Fibroblast of pulmonary artery (primary cell): ENCODE measurements at regions not wholly inside any gene's neighbourhood (a gene's known extent, or its start where the extent isn't known, plus 50 kb on each side); places are given as distances from the start of the nearest gene placed in this dataset.

Experiments
- DNase-seq: peaks from one replicate; pipeline ENCODE4 v3.0.0-alpha.2; 2010; ENCODE audit warnings: low read depth
- H3K4me3 ChIP-seq: replicated peaks from 2 replicates; pipeline ENCODE4 v1.5.1; 2011; ENCODE audit warnings: low read depth, mild to moderate bottlenecking, control low read depth, low read length, moderate library complexity
- TF ChIP-seq, protein P1 (sequence below): IDR thresholded peaks from 2 replicates; pipeline ENCODE4 v1.5.1; 2011; ENCODE audit warnings: mild to moderate bottlenecking, control low read depth, low read length, inconsistent platforms; ENCODE audit errors: missing control alignments

DNA sequence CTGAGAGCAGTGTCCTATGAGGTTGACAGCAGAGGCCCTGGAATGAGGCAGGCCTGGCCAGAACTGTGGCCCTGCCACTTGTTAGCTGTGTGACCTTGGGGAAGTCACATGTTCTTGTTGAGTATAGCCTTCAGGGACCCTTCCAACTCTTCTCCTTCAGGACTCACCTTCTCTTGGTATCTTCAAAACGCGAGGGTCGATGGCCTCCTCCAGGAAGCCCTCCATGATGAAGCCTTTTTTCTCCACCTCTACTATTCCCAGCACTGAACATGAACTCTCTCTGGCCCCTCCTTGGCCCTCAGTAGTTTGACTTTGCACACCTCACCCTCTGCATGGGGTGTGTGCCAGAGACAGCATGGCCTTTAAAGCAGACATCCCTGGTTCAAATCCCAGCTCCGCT lies 195.1 kb upstream of the LINGO1 start:
- no peak for DNase-seq
- TF ChIP-seq, protein P1, sequence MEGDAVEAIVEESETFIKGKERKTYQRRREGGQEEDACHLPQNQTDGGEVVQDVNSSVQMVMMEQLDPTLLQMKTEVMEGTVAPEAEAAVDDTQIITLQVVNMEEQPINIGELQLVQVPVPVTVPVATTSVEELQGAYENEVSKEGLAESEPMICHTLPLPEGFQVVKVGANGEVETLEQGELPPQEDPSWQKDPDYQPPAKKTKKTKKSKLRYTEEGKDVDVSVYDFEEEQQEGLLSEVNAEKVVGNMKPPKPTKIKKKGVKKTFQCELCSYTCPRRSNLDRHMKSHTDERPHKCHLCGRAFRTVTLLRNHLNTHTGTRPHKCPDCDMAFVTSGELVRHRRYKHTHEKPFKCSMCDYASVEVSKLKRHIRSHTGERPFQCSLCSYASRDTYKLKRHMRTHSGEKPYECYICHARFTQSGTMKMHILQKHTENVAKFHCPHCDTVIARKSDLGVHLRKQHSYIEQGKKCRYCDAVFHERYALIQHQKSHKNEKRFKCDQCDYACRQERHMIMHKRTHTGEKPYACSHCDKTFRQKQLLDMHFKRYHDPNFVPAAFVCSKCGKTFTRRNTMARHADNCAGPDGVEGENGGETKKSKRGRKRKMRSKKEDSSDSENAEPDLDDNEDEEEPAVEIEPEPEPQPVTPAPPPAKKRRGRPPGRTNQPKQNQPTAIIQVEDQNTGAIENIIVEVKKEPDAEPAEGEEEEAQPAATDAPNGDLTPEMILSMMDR, result no peak
- no peak overlapping the region for H3K4me3 ChIP-seq

DNA sequence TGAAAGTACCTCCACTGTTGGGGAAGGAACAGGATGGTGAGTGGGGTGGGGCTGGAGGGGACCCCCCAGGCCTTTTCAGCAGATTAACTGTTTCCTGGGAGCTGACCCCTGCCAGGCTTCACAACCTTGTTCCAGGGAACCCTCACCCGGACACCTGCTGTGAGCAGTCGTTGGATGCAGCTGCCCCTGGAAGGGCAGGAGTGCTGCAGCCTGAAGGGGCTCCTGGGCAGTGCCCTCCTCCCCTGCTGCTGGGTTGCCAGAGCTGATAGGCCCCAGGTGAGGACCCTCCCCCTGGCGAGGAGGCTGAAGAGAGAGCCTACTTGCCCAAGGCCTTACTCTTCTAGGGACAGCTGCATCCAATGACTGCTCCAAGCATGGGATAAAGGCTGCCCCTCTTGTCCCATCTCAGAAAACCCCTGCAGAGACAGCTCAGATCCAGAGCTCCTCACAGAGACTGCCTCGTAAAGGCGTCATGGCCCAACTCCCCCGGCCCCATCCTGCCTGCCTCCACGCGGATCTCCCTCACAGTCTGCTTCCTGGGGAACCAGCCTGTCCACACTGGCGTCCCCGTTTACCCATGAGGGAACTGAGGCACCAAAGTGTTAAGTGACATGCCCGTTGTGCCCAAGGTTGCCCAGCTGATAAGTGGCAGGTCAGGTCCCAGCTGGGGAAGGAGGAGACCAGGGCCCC lies 193.4 kb upstream of the LINGO1 start:
- DNase-seq, result no peak
- no peak overlapping the region for H3K4me3 ChIP-seq
- TF ChIP-seq, protein P1, result no peak

- TF ChIP-seq, protein P1, result no peak
- no peak for DNase-seq
- H3K4me3 ChIP-seq, result no peak overlapping the region
These were observed 192.8 kb upstream of the LINGO1 start for GRCh38 chr15:77825546-77825945.

DNA sequence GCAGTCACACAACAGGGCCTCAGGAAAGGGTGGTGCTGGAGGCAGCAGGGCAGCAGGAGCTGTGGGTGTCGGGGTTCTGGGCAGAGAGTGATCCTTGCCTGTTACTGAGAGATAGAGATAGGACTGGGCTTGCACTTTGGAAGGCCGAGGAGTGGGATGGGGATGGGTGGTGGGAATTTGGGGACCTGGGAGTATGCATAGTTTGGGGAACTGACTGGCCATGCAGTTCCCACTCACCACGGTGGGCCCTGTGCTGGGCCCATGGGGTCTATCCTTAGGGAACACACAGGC lies 192.5 kb upstream of the LINGO1 start:
- DNase-seq, result no peak
- TF ChIP-seq, protein P1, result no peak
- no peak overlapping the region for H3K4me3 ChIP-seq

DNA sequence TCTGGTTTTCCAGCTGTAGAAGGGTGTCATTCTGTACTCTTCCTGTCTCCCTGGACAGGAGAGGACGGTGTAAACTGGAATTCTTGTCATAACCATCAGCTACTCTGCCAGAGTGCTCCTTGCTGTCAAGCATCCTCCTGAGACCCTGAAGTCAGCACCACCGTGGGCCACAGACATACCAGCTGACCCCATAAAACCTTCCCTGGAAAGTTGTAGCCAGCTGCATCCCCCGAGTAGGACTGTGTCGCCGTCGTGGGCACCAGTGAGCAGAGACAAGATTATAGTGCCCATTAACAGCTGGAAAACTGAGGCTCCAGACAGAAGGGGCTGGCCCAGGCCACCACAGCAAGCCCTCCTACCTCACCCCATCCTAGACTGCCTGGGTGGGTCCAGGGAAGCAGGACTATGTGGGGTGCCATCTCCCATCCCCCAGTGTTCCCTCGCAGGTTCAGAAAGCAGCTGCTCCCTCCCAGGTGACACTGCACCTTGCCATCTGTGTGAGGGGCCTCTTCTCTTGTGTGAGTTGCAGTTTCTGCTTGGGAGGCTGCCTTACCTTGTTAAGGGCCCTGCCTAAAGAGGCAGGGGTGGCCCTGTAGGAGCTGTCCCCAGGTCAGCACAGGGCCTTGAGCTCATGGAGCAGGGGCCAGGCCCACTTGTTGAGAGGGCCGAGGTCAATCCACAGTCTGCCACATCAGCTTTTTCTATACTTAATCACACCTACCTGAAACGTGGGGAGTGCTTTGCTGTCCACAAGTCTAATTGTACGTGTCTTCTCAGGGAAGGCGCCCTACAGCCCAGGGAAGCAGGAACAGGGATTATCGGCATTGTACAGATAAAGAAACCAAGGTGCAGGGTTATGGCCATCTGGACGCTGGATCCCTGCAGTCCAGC lies 191.9 kb upstream of the LINGO1 start:
- DNase-seq, result no peak
- no peak overlapping the region for H3K4me3 ChIP-seq
- TF ChIP-seq, protein P1, result no peak

- no peak for DNase-seq
- no peak overlapping the region for H3K4me3 ChIP-seq
- TF ChIP-seq, protein P1, result no peak
These were observed 191.0 kb upstream of the LINGO1 start for GRCh38 chr15:77823736-77824135.
